Mucosa of stomach (tissue), 1 donor: ENCODE measurements at regions not wholly inside any gene's neighbourhood (a gene's known extent, or its start where the extent isn't known, plus 50 kb on each side); places are given as distances from the start of the nearest gene placed in this dataset.

ENCODE experiments used
- H3K27me3 ChIP-seq: one replicate; pipeline ENCODE4 v1.7.0; 2013; ENCODE audit warnings: mild to moderate bottlenecking, low read length; ENCODE audit not compliant: control insufficient read depth, insufficient read depth
- H3K36me3 ChIP-seq: one replicate; pipeline ENCODE4 v1.7.0; 2013; ENCODE audit warnings: low read length; ENCODE audit not compliant: control insufficient read depth, insufficient read depth
- H3K4me1 ChIP-seq: one replicate; pipeline ENCODE4 v1.7.0; 2013; ENCODE audit warnings: mild to moderate bottlenecking, low read length; ENCODE audit not compliant: control insufficient read depth, insufficient read depth
- H3K4me3 ChIP-seq: one replicate; pipeline ENCODE4 v1.7.0; 2013; ENCODE audit warnings: low read length
- H3K9ac ChIP-seq: one replicate; pipeline ENCODE4 v1.7.0; 2013; ENCODE audit warnings: mild to moderate bottlenecking, low read length, moderate library complexity
- H3K9me3 ChIP-seq: one replicate; pipeline ENCODE4 v1.7.0; 2013; ENCODE audit warnings: mild to moderate bottlenecking, low read length, moderate library complexity; ENCODE audit not compliant: control insufficient read depth
- donor health status: Pancreatic carcinoma.

GRCh38 chr12:92625639-92626310 is 77.0 kb upstream of the PLEKHG7 start:
- Histone ChIP-seq H3K27me3 (no peaks in the 10 kb centered on the region), H3K4me1 (no peaks in the 10 kb centered on the region), H3K9me3 (no peaks in the 10 kb centered on the region), H3K9ac (no peak overlapping the region), H3K4me3 (no peak overlapping the region), H3K36me3 (no peaks in the 10 kb centered on the region)

- Histone ChIP-seq H3K4me1 (no peaks in the 10 kb centered on the region), H3K4me3 (no peak overlapping the region), H3K9ac (no peak overlapping the region), H3K9me3 (no peaks in the 10 kb centered on the region), H3K36me3 (no peaks in the 10 kb centered on the region), H3K27me3 (no peaks in the 10 kb centered on the region)
Observed at GRCh38 chr12:92624236-92624635, 78.6 kb upstream of the PLEKHG7 start.

- Histone ChIP-seq H3K4me1 (no peaks in the 10 kb centered on the region), H3K4me3 (no peak overlapping the region), H3K36me3 (no peaks in the 10 kb centered on the region), H3K9me3 (no peaks in the 10 kb centered on the region), H3K27me3 (no peaks in the 10 kb centered on the region), H3K9ac (no peak overlapping the region)
Observed at GRCh38 chr12:92623386-92623785, 79.4 kb upstream of the PLEKHG7 start.

GRCh38 chr12:92621833-92622232 is 81.0 kb upstream of the PLEKHG7 start:
- no peak overlapping the region for H3K9ac ChIP-seq
- H3K4me3 ChIP-seq, result no peak overlapping the region
- H3K9me3 ChIP-seq, result no peaks in the 10 kb centered on the region
- H3K4me1 ChIP-seq, result no peaks in the 10 kb centered on the region
- no peaks in the 10 kb centered on the region for H3K27me3 ChIP-seq
- H3K36me3 ChIP-seq, result no peaks in the 10 kb centered on the region

GRCh38 chr12:92621312-92621711 is 81.5 kb upstream of the PLEKHG7 start:
- Histone ChIP-seq H3K4me3 (no peak overlapping the region), H3K4me1 (no peaks in the 10 kb centered on the region), H3K9me3 (no peaks in the 10 kb centered on the region), H3K9ac (no peak overlapping the region), H3K27me3 (no peaks in the 10 kb centered on the region), H3K36me3 (no peaks in the 10 kb centered on the region)

GRCh38 chr12:92619730-92620684 is 82.8 kb upstream of the PLEKHG7 start:
- Histone ChIP-seq H3K4me1 (no peaks in the 10 kb centered on the region), H3K27me3 (no peaks in the 10 kb centered on the region), H3K9ac (no peak overlapping the region)

GRCh38 chr12:92619026-92619425 is 83.8 kb upstream of the PLEKHG7 start:
- H3K4me3 ChIP-seq, result no peak overlapping the region

More at GRCh38 chr12:92619730-92620684, 82.8 kb upstream of the PLEKHG7 start:
- Histone ChIP-seq H3K9me3 (no peaks in the 10 kb centered on the region), H3K4me3 (no peak overlapping the region), H3K36me3 (no peaks in the 10 kb centered on the region)

GRCh38 chr12:92615703-92616102 is 87.1 kb upstream of the PLEKHG7 start:
- H3K4me3 ChIP-seq, result no peak overlapping the region
- H3K9ac ChIP-seq, result no peak overlapping the region
- no peaks in the 10 kb centered on the region for H3K27me3 ChIP-seq
- H3K4me1 ChIP-seq, result no peaks in the 10 kb centered on the region
- H3K9me3 ChIP-seq, result no peaks in the 10 kb centered on the region
- no peaks in the 10 kb centered on the region for H3K36me3 ChIP-seq

More at GRCh38 chr12:92619026-92619425, 83.8 kb upstream of the PLEKHG7 start:
- H3K9me3 ChIP-seq, result no peaks in the 10 kb centered on the region
- H3K9ac ChIP-seq, result no peak overlapping the region
- no peaks in the 10 kb centered on the region for H3K27me3 ChIP-seq
- H3K4me1 ChIP-seq, result no peaks in the 10 kb centered on the region
- H3K36me3 ChIP-seq, result no peaks in the 10 kb centered on the region

GRCh38 chr12:92615086-92615485 is 87.7 kb upstream of the PLEKHG7 start:
- Histone ChIP-seq H3K9me3 (no peaks in the 10 kb centered on the region), H3K36me3 (no peaks in the 10 kb centered on the region)

GRCh38 chr12:92614502-92614901 is 88.3 kb upstream of the PLEKHG7 start:
- Histone ChIP-seq H3K36me3 (no peaks in the 10 kb centered on the region), H3K4me1 (no peaks in the 10 kb centered on the region), H3K9ac (no peak overlapping the region), H3K27me3 (no peaks in the 10 kb centered on the region), H3K4me3 (no peak overlapping the region), H3K9me3 (no peaks in the 10 kb centered on the region)

More at GRCh38 chr12:92615086-92615485, 87.7 kb upstream of the PLEKHG7 start:
- no peak overlapping the region for H3K9ac ChIP-seq
- no peaks in the 10 kb centered on the region for H3K4me1 ChIP-seq
- H3K4me3 ChIP-seq, result no peak overlapping the region
- no peaks in the 10 kb centered on the region for H3K27me3 ChIP-seq

GRCh38 chr12:92614001-92614400 is 88.8 kb upstream of the PLEKHG7 start:
- H3K27me3 ChIP-seq, result no peaks in the 10 kb centered on the region
- H3K4me3 ChIP-seq, result no peak overlapping the region
- no peak overlapping the region for H3K9ac ChIP-seq
- no peaks in the 10 kb centered on the region for H3K9me3 ChIP-seq
- H3K4me1 ChIP-seq, result no peaks in the 10 kb centered on the region
- no peaks in the 10 kb centered on the region for H3K36me3 ChIP-seq

GRCh38 chr12:92612611-92613010 is 90.2 kb upstream of the PLEKHG7 start:
- Histone ChIP-seq H3K4me1 (no peaks in the 10 kb centered on the region), H3K27me3 (no peaks in the 10 kb centered on the region), H3K36me3 (no peaks in the 10 kb centered on the region), H3K9me3 (no peaks in the 10 kb centered on the region), H3K9ac (no peak overlapping the region), H3K4me3 (no peak overlapping the region)
